HG03103 (cell line): ENCODE measurements at regions not wholly inside any gene's neighbourhood (a gene's known extent, or its start where the extent isn't known, plus 50 kb on each side); places are given as distances from the start of the nearest gene placed in this dataset.
A peak's percentile ranks its signal among the peaks of the same experiment; 100 is the strongest.
"Not testable (repeated sequence)": the region's sequence is repeated elsewhere in the genome, so short reads cannot be mapped to it uniquely, and the experiment has no call there.

Experiments
- ATAC-seq: cut with Tn5 transposase; IDR thresholded peaks from one replicate; pipeline ENCODE4 v1.9.1; 2021; ENCODE audit warnings: low read depth; ENCODE audit not compliant: unreplicated experiment

DNA sequence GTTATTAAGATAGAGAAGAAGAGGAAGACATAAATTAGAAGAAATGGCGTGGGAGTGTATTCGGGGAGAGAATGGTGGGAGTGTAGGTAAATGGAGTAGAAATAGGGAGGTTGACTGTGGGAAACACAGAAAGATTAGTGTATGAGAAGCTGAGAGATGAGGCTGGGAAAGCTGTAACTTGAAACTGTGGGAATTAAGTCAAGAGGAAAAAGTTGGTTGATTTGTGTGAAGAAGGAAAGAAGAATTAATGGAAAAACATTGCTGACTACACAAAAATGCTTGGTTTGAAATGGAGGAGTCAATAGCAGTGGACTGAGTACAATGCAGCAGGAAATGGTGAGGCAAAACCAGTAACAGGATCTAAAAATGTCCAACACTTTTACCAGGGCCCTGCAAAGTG, 448.3 kb downstream of the PTPRC start:
- no peak for ATAC-seq

DNA sequence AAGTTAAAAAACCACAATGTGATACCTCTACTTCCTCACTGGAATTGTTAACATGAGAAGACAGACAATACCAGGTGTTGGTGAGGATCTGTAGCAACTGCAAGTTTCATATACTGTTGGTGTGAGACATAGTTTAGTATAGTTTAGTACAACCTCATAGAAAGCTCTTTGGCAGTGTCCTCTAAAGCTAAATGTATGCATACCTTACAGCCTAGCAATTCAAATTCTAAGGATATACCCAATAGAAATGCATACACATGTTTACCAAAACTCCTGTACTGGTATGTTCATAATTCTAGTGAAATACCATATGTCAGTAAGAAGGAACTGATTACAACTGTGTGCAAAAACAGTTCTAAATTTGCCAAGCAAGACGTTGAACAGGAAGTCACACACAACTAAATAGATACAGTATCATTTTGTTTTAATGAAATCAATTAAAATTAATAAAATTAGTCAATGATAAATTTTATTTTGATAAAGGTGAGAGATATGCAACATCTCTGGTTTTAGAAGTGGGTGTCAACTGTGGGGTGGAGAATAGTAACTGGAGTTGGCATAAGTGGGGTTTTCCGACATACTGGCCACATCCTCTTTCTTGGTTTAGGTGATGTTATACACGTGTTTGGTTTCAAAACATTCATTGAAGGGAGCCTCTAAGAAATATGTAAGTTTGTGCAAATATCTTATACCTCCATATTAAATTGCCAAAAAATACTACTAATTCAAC, 450.7 kb downstream of the PTPRC start:
- ATAC-seq: peak; percentile 81

DNA sequence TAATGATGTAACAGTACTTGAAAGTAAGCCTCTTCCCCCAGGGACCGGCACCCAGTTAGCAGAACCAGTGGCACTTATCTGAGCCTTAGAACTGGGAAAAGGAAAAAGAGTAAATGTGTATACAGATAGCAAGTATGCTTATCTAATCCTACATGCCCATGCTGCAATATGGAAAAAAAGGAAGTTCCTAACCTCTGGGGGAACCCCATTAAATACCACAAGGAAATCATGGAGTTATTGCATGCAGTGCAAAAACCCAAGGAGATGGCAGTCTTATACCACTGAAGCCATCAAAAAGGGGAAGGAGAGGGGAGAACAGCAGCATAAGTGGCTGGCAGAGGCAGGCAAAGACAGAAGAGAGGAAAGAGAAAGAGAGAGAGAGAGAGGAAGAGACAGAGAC, 456.8 kb downstream of the PTPRC start:
- not testable (repeated sequence) for ATAC-seq

GRCh38 chr1:199096591-199096990, 457.8 kb downstream of the PTPRC start:
- ATAC-seq: no peak

- ATAC-seq: no peak
Measured at GRCh38 chr1:199098468-199098867, 459.6 kb downstream of the PTPRC start.

GRCh38 chr1:199101139-199101538, 462.3 kb downstream of the PTPRC start:
- no peak for ATAC-seq

- no peak for ATAC-seq
Measured at GRCh38 chr1:199101635-199102034, 462.8 kb downstream of the PTPRC start.

GRCh38 chr1:199102239-199102638, 463.4 kb downstream of the PTPRC start:
- no peak for ATAC-seq

DNA sequence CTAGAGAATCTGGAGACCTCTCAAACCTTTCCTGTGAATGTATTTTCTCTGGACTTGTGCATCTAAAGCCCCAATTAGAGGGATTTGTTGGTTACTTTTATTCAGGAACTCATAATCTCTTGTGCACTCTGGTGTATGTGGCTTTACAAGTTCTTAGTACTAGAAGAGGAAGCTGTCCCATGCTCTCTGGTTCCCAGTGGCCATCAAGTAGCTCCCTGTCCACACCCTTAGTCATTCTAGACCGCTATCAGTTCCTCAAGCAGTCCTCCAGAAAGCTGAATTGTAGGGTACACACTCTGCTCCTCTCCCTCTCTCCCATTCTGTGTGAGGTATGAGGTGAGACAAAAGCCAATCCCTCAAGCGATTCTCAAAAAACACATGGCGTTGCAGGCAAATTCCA, 470.3 kb downstream of the PTPRC start:
- no peak for ATAC-seq

DNA sequence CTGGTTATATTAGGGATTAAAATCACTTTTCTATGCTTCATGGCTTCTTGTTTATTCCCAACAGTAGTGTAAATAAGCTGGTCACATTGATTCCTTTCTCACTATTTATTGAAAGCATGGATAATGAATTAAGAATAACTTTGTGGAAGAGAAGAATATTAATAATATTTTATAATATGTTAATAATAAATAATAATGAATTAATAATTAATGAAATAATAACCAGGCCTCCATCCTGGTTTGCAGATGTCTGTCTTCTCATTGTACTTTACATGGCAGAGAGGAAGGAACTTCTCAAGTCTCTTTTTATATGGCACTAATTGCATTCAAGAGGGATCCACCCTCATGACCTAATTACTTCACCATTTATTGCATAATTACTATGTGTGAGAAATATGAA, 473.5 kb downstream of the PTPRC start:
- no peak for ATAC-seq

GRCh38 chr1:199113265-199113869, 474.5 kb downstream of the PTPRC start:
- ATAC-seq: peak; percentile 58

DNA sequence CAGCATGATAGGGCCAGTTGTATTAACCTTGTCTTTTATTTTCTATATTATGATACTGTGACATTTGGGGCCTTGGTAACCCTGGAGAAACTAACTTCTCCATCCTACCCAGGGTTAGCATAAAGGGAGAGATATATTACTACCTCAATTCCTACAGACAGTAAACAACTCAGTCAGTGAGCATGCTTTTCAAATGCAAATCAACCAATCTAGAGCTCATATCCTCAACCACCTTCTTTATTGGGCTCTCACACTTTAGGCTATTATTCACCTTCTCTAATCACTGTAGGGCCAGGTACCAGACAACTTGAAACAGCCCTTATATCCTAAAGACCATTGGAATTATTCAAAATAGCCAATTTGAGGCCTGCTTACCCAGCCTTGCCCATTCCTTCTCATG, 477.6 kb downstream of the PTPRC start:
- ATAC-seq: no peak

DNA sequence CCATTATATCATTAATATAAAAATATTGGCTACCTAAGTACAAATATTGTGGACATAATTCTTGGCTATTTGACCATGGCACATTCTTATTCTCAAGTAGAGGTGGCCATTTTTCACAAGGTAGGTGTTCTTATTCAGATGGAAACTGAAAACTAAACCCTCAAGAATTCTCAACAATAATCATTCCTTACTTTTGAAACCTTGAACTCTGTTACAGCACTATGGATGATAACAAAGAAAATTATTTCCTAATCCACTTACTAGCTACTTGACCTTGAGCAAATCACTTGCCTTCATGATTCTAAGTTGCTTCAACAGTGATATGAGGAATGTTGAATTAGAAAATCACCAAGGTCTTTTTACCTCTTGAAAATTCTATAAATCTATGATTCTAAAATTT, 482.2 kb downstream of the PTPRC start:
- ATAC-seq: no peak

GRCh38 chr1:199122085-199122484, 483.2 kb downstream of the PTPRC start:
- no peak for ATAC-seq

DNA sequence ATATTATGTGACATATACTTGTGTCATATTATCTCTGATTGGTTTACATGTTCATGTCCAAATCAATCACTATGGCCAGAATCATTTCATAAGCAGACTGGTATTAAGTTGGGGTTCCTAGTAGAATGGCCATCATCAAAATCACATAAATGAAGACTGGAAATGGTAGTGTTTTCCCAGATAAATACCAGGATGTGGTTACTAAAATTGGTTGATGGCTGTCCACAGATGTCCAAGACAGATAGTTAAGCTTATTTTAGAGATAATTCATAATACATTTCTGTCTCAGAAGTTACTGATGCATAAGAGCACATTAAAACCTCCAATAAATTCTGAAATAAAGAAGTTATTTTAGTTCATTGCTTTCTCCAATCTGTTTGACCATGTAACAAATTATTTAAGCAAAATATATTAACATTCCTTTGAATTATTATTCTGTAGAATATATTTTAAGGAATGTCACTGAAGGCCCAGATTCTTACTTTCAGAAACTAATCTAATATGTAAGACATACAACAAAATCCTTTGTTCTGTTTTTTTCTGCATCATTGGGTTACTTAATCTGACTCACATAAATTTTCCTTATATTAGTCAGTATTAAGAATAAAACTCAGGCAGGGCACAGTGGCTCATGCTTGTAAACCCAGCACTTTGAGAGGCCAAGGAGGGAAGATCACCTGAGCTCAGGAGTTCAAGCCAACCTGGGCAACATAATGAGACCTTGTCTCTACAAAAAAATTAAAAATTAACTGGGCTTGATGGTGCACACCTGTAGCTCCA, 483.9 kb downstream of the PTPRC start:
- ATAC-seq: no peak

DNA sequence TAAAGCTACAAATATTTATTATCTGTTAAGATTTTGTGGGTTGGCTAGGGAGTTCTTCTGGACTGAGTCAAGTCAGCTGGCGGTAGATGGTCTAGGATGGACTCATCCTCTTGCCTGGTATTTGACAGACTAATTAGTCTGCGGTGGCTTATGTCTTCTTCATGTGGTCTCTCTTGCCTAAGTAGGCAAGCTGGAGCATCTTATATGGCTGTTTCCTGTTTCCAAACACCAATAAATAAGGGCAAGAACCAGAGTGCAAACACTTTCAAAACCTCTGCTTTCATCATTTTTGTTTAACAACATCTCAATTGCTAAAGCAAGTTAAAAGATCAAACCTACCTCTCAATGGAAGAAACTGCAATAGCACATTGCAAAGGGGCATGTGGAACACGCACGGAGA, 484.8 kb downstream of the PTPRC start:
- no peak for ATAC-seq

DNA sequence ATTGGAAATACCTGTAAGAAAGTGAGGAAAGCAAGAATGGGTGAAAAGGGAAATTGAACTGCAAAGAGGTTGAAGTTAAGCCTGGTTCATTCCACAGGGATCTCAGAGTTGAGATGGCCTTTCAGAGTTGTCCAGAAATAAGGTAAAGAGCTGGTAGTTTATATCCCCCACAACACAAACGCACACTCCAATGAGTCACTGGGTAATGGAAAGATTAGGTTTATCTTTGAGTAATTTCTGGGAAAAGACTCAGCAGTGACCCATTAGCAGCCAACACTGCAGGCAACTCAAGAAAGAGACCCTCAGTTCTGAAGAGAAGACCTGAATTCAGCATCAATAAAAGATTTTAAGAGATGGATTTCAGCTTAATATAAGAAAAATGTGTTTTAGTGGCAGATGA, 485.5 kb downstream of the PTPRC start:
- no peak for ATAC-seq

- ATAC-seq: no peak
Measured at GRCh38 chr1:199129247-199129646, 490.4 kb downstream of the PTPRC start.

DNA sequence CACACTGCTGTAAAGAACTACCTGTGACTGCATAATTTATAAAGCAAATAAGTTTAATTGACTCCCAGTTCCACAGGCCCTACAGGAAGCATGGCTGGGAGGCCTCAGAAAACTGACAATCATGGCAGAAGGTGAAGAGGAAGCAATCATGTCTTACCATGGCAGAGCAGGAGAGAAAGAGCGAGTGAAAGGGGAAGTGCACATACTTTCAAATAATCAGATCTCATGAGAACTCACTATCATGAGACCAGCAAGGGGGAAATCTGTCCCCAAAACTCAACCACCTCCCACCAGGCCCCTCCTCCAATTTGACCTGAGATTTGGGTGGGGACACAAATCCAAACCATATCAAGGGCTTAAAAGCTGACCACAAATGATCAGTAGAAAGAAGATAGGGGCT, 493.2 kb downstream of the PTPRC start:
- ATAC-seq: no peak

GRCh38 chr1:199135901-199136300, 497.1 kb downstream of the PTPRC start:
- ATAC-seq: no peak

GRCh38 chr1:199138061-199138460, 499.2 kb downstream of the PTPRC start:
- ATAC-seq: no peak

- ATAC-seq: no peak
Measured at GRCh38 chr1:199149591-199149990, 510.8 kb downstream of the PTPRC start.
